ENCODE measurements at regions not wholly inside any gene's neighbourhood (a gene's known extent, or its start where the extent isn't known, plus 50 kb on each side); places are given as distances from the start of the nearest gene placed in this dataset.

DNA sequence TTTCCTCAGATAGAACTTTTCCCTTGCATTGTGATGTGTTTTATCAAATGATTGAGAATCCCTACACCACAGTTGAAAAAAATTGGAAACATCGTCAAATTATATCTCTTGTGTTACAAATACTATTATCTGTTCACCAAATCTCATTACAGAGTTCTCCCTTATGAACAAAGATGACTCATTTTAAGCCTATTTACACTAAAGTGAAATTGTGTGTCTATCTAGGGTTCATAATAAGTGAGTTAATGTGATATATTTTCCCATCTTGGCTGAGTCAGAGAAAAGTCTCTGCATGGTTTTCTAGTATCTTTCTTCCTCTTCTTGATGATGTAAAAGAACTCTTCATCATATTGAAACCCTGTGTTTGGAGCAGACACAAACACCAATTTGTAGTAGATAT lies 1263.3 kb upstream of the EYS start:
- TF ChIP-seq NFIC (IDR thresholded peaks at IDR 0.05): no peak
- TF ChIP-seq CEBPB (IDR thresholded peaks at IDR 0.05): no peak
- TF ChIP-seq EP300 (IDR thresholded peaks at IDR 0.05; ENCODE audit: borderline replicate concordance): no peak
- TF ChIP-seq CREB1 (IDR thresholded peaks at IDR 0.05; ENCODE audit: low read depth): no peak

DNA sequence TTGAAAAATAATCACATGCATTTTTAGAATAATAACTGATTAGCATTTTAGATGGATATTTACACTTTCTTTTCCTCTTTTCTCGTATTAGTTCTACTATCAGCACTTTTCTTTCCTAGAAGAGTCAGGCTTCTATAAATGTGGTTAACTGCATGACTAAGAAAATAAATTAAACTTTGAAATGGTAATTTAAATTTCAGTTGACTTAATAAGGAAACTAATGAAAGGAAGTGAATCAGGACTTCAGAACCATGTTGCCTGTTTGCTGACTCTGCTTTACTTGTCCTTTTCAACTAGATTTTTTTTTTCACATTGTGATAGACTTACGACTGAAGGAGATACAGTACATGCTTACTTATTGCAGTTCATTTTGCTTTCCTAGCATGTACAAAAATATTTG lies 1258.2 kb upstream of the EYS start:
- TF ChIP-seq CREB1 (IDR thresholded peaks at IDR 0.05; ENCODE audit: low read depth) (no peak), TCF12 (IDR thresholded peaks at IDR 0.05; ENCODE audit: low read depth) (no peak), TAF1 (IDR thresholded peaks at IDR 0.05; ENCODE audit: low read depth) (no peak), YY1 (IDR thresholded peaks at IDR 0.05; ENCODE audit: low read depth) (no peak), EGR1 (IDR thresholded peaks at IDR 0.05) (no peak), RAD21 (IDR thresholded peaks at IDR 0.05; ENCODE audit: low read depth) (no peak), EP300 (IDR thresholded peaks at IDR 0.05; ENCODE audit: borderline replicate concordance) (no peak), NFIC (IDR thresholded peaks at IDR 0.05) (no peak), TEAD4 (IDR thresholded peaks at IDR 0.05) (no peak), FOXM1 (IDR thresholded peaks at IDR 0.05; ENCODE audit: borderline replicate concordance, low read depth) (no peak), ZBTB7A (IDR thresholded peaks at IDR 0.05; ENCODE audit: low read depth) (no peak), CEBPB (IDR thresholded peaks at IDR 0.05) (no peak)
- TF ChIP-seq, protein P1, sequence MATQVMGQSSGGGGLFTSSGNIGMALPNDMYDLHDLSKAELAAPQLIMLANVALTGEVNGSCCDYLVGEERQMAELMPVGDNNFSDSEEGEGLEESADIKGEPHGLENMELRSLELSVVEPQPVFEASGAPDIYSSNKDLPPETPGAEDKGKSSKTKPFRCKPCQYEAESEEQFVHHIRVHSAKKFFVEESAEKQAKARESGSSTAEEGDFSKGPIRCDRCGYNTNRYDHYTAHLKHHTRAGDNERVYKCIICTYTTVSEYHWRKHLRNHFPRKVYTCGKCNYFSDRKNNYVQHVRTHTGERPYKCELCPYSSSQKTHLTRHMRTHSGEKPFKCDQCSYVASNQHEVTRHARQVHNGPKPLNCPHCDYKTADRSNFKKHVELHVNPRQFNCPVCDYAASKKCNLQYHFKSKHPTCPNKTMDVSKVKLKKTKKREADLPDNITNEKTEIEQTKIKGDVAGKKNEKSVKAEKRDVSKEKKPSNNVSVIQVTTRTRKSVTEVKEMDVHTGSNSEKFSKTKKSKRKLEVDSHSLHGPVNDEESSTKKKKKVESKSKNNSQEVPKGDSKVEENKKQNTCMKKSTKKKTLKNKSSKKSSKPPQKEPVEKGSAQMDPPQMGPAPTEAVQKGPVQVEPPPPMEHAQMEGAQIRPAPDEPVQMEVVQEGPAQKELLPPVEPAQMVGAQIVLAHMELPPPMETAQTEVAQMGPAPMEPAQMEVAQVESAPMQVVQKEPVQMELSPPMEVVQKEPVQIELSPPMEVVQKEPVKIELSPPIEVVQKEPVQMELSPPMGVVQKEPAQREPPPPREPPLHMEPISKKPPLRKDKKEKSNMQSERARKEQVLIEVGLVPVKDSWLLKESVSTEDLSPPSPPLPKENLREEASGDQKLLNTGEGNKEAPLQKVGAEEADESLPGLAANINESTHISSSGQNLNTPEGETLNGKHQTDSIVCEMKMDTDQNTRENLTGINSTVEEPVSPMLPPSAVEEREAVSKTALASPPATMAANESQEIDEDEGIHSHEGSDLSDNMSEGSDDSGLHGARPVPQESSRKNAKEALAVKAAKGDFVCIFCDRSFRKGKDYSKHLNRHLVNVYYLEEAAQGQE (IDR thresholded peaks at IDR 0.05; ENCODE audit: low read depth): no peak
- TF ChIP-seq, protein P2, sequence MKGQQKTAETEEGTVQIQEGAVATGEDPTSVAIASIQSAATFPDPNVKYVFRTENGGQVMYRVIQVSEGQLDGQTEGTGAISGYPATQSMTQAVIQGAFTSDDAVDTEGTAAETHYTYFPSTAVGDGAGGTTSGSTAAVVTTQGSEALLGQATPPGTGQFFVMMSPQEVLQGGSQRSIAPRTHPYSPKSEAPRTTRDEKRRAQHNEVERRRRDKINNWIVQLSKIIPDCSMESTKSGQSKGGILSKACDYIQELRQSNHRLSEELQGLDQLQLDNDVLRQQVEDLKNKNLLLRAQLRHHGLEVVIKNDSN (IDR thresholded peaks at IDR 0.05): no peak
- TF ChIP-seq, protein P3, sequence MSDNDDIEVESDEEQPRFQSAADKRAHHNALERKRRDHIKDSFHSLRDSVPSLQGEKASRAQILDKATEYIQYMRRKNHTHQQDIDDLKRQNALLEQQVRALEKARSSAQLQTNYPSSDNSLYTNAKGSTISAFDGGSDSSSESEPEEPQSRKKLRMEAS (IDR thresholded peaks at IDR 0.05): no peak

DNA sequence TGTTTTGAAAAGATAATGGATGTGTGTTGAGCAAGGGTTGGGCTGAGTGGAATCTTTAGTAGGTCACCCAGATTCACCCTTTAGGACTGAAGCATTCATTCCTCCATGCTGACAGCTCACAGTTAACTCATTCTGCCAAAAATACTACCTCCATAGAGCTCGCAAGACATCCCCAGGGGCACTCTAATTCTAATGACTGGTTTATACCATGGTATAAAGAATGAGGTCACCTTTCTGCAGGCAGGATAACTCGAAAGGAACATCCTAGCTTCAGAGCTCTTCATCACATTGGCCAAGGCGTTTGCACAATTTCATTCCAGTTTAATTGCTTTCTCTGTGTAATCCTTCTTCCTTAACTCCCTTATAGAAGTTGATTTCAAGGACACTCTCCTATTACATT lies 1257.2 kb upstream of the EYS start:
- no peak for TF ChIP-seq EGR1 (IDR thresholded peaks at IDR 0.05)
- TF ChIP-seq, protein P2 (IDR thresholded peaks at IDR 0.05): no peak

DNA sequence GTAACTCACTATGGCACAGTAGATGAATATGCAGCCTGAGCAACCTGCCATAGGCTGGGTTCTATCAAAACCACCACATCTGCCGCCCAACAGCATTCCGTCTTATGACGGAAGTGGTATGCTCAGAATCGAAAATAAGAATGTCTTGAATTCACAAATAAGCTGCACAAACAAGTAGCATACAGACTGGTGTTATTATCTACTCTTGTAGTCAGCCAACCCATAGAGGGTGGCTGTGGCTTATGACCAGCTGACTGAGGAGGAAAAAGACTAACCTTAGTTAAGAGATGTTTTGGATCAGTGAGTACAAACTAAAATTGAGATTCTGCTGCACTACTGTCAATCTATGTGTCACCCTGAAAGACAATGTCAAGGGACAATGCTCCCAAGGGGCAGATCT lies 1255.1 kb upstream of the EYS start:
- TF ChIP-seq YY1 (IDR thresholded peaks at IDR 0.05; ENCODE audit: low read depth) (no peak), CEBPB (IDR thresholded peaks at IDR 0.05) (no peak), TEAD4 (IDR thresholded peaks at IDR 0.05) (no peak), ZBTB7A (IDR thresholded peaks at IDR 0.05; ENCODE audit: low read depth) (no peak), CREB1 (IDR thresholded peaks at IDR 0.05; ENCODE audit: low read depth) (no peak), TAF1 (IDR thresholded peaks at IDR 0.05; ENCODE audit: low read depth) (no peak), EGR1 (IDR thresholded peaks at IDR 0.05) (no peak)
- TF ChIP-seq, protein P1 (IDR thresholded peaks at IDR 0.05; ENCODE audit: low read depth): no peak
- TF ChIP-seq, protein P3 (IDR thresholded peaks at IDR 0.05): no peak

DNA sequence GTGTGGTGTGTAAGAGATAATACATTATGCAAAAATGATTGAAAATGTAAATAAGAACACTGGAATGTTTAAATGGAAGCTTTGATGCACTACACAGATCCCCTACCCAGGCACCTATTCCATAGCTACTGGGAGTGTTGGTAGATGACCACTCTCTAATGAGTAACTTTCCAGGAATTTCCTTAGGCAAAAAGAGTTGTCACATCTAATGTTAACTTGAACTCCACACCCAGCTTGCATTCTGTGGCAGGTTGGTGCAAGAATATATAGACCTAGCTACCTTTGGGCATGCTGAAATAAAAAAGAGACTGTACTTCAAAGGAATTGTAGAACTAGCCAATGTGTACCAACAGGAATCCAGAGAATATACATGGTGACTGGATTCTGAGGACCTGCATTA lies 1254.2 kb upstream of the EYS start:
- TF ChIP-seq NFIC (IDR thresholded peaks at IDR 0.05) (no peak), YY1 (IDR thresholded peaks at IDR 0.05; ENCODE audit: low read depth) (no peak), ZBTB7A (IDR thresholded peaks at IDR 0.05; ENCODE audit: low read depth) (no peak), CEBPB (IDR thresholded peaks at IDR 0.05) (no peak), RAD21 (IDR thresholded peaks at IDR 0.05; ENCODE audit: low read depth) (no peak), TCF12 (IDR thresholded peaks at IDR 0.05; ENCODE audit: low read depth) (no peak), FOXM1 (IDR thresholded peaks at IDR 0.05; ENCODE audit: borderline replicate concordance, low read depth) (no peak), CREB1 (IDR thresholded peaks at IDR 0.05; ENCODE audit: low read depth) (no peak), EP300 (IDR thresholded peaks at IDR 0.05; ENCODE audit: borderline replicate concordance) (no peak)
- TF ChIP-seq, protein P3 (IDR thresholded peaks at IDR 0.05): no peak
- TF ChIP-seq, protein P1 (IDR thresholded peaks at IDR 0.05; ENCODE audit: low read depth): no peak
